Hematopoietic multipotent progenitor cell treated with erythropoietin and hydrocortisone succinate and interleukin-3 and kit ligand, for 8 days (in vitro differentiated cells): ENCODE measurements at regions not wholly inside any gene's neighbourhood (a gene's known extent, or its start where the extent isn't known, plus 50 kb on each side); places are given as distances from the start of the nearest gene placed in this dataset.
"Not testable (repeated sequence)": the region's sequence is repeated elsewhere in the genome, so short reads cannot be mapped to it uniquely, and the experiment has no call there.

Experiments used
- DNase-seq: peaks from one replicate; pipeline ENCODE4 v3.0.0-alpha.2; 2015

- DNase-seq, result no peak
Measured at GRCh38 chr7:47087866-47088265, 494.0 kb downstream of the TNS3 start.

- no peak for DNase-seq
Measured at GRCh38 chr7:47085491-47086275, 496.2 kb downstream of the TNS3 start.

GRCh38 chr7:47083476-47084250 is 498.2 kb downstream of the TNS3 start:
- no peak for DNase-seq

DNA sequence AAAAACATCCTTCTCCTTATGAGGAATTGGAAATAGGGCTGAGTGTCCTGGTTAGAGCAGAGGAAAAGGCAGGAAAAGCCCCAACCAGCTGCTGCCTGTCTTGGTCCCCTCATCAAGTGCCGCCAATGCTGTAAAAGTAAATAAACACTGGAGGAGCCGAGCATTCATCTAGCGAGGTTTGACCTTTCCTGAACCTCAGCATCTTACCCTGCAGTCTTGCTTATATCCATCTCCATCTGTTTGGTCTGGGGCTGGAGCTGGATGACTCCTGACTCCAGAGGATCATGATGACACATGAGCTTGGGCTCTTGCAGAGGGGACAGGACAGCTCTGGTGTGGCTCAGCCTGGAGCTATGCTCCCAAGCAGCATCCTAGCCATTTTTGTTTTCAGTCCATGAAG is 501.1 kb downstream of the TNS3 start:
- DNase-seq, result no peak

DNA sequence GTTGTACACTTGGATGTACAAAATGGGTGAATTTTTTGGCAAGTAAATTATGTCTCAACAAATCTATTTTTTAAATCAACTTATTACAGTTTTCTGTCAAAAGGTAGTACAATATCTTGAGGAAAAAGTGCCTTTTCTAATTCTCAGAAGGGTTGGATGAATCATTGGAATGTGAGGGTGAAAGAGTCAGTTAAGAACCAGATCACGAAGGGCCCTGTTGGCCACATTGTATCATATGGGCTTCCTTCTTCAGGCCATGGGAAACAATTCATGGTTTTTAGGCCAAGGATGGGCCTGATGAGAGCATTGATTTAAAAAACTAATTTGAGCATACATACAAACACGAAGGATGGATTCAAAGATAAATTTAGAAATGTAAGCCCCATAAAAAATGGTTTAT is 503.7 kb downstream of the TNS3 start:
- DNase-seq, result no peak

- DNase-seq, result no peak
Measured at GRCh38 chr7:47074702-47075153, 507.2 kb downstream of the TNS3 start.

- DNase-seq, result no peak
Measured at GRCh38 chr7:47073284-47073683, 508.6 kb downstream of the TNS3 start.

DNA sequence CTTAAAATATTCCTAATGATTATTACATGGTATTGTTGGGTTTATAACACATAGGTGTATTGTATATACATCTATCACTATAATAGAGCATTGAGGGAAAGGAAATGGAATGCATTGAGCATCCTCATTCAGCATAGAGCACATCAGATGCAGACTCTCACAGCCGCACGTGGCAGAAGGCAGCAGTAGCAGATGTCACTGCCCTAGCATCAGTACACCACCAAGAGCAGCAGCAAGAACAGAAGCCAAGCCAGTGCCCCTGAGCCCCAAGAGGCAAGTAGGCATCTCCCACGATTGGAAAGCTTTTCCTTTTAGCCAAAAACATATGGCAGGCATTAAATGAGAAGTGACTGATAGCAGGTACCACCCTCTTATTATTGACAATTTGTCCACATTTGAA is 510.0 kb downstream of the TNS3 start:
- DNase-seq, result no peak

GRCh38 chr7:47069385-47070076 is 512.4 kb downstream of the TNS3 start:
- no peak for DNase-seq

- no peak for DNase-seq
Measured at GRCh38 chr7:47066976-47067614, 514.8 kb downstream of the TNS3 start.

DNA sequence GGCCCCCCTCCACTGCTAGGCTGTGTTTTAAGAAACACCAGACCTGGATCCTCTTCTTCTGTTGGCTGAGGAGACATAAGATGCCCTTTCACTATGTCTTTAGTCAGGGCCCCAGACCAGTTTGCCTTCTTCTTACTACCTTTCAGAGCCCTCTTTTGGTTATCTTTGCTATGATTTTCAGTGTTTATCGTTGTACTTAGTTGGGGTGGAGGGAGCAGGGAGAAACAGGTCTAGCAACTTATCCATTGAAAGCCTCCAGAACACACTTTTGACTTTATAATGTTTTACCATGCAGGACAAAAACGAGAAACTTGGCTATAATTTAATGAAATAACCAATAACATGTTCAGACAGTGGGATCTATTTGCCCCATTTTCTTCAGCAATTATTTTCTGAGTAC is 525.2 kb downstream of the TNS3 start:
- DNase-seq, result no peak

- not testable (repeated sequence) for DNase-seq
Measured at GRCh38 chr7:47052541-47053208, 529.2 kb downstream of the TNS3 start.

DNA sequence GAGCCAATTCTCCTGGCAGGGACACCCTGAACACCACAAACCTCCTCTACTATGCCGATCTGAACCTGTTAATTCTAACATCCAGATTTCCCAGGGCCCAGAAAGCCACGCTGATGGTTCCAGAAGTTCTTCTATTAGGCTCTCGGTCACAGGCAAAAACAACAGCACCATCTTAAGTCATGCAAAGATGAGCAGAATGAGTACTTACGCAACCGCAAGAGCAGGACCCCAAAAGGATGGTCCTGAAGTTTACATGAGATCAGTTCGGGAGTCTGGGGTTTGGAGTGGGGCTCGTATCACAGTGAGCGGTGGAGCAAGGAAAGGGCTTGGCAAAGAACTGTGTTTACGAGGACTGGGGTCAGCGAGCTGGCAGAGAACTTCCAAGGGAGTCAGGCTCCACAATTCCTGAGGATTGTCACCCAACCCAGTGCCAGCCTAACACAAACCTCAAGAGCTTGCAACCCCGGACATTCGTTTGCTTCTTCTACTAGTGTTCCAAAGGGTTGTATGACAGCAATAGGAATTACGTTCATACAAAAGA is 532.6 kb downstream of the TNS3 start:
- no peak for DNase-seq

GRCh38 chr7:47047384-47047783 is 534.5 kb downstream of the TNS3 start:
- DNase-seq, result no peak

GRCh38 chr7:47046949-47047348 is 535.0 kb downstream of the TNS3 start:
- DNase-seq, result no peak

DNA sequence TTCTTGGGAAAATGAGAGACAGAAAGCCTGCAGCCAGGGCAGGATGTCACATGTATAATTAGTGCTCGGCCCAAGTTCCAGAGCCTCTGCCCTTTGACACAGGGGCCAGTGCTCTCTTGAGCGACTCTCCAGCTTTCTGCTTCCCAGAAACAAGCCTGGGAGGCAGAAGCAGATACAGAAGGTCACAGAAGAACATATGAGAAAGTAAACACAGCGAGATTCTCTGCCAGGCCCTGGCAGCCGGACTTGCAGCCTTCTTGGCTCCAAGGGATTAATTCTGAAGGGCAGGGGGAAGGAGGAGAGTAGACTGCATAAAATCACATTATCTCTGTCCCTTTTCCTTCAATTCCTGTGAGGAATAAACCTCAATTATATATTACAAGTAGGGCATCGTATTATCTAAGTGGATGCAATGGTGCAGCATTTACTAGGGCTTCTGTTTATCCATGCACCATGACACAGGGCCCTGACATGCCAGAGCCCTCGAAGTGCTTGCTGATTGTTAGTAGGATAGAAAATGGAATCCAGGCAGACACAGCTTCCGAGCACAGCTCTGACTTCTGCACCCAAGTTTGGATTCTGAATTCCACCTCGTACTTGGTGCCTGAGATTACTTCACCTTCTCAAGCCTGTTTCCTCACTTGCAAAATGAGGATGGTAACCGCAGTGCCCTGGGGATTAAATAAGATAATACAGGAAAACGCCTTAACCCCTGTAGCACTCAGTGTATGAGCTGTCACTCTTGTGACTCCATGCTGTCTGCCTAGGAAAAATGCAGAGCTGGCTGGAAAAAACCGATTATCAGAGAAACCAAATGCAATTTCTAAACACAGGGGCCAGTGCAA is 536.5 kb downstream of the TNS3 start:
- DNase-seq, result no peak

GRCh38 chr7:47044625-47045024 is 537.3 kb downstream of the TNS3 start:
- DNase-seq, result no peak

DNA sequence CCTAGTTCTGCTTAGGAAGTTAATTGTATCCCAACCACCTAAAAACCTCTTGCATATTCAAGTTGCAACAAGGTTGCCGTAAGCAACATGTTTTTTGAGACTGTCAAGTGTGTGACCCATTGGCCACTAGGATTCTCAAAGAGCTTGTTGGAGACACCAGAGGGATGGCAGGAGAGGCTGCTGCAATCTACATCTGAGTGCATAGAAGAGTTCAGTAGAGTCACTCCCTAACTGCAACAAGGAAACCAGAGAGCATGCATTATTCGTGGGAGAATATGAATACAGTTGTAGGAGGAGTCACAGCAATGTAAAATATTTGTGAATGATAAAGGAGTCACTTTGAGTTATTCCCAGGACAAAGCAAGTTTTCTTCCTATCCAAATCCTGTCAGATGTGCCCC is 538.6 kb downstream of the TNS3 start:
- DNase-seq, result no peak

GRCh38 chr7:47042669-47043068 is 539.2 kb downstream of the TNS3 start:
- no peak for DNase-seq

GRCh38 chr7:47040795-47041347 is 541.0 kb downstream of the TNS3 start:
- DNase-seq, result no peak

DNA sequence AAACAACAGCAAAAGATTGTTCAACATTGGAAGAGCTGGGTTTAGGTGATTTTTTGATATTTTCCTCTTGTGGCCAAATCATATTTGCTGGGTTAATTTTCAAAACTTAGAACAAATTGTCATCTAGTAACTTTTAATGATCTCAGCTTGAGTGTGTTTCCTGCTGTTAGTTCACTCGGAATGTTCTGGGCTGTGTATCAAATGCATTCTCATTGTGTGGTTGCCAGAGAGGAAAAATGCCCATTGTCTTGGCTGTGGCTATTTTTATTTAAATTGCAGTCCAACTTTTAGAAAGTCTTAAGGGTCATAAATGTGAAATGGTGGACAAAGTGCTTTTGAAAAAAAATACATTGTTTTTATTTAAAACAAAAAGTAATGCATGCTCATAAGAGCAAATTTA is 542.0 kb downstream of the TNS3 start:
- DNase-seq, result no peak
